NCI-H2227 (cell line): ENCODE measurements at regions not wholly inside any gene's neighbourhood (a gene's known extent, or its start where the extent isn't known, plus 50 kb on each side); places are given as distances from the start of the nearest gene placed in this dataset.
"Not testable (repeated sequence)": the region's sequence is repeated elsewhere in the genome, so short reads cannot be mapped to it uniquely, and the experiment has no call there.

Experiments used
- DNase-seq: peaks from one replicate; lab custom pipeline; 2025; ENCODE audit not compliant: unreplicated experiment; lab: John Stamatoyannopoulos, UW

DNA sequence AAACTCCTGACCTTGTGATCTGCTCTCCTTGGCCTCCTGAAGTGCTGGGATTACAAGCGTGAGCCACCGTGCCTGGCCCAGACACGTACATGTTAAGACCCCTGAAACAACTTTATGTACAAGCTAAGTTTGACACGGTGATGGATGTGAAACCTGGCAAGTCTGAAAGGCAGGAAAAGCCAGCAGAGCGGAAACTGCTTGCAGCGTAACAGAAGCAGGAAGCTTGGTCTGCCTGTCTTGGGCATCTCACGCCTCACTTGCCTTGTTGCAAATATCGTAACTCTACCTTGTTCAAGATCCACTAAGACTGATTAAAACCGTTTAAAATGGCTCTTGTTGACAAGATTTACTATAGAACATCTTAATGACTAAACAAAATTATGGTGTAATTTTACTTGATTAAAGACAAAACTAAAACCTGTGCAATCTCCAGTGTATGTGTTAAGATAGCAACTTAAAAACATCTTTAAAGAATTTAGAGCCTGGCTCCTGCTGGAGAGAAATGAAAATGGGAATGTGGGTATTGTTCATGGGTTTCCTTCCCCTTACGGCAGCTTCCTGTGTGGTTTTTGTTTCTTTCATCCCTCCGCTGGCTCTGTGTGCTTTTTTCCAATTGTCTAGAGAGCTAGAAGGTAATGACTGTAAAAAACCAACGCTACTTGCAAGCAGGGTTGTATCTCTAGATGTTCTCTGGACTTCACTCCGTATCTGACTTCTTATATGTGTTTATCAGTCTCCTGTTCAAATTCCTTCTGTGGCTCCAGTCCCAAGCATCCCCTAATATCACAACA lies 477.6 kb downstream of the XYLT1 start:
- DNase-seq: no peak

DNA sequence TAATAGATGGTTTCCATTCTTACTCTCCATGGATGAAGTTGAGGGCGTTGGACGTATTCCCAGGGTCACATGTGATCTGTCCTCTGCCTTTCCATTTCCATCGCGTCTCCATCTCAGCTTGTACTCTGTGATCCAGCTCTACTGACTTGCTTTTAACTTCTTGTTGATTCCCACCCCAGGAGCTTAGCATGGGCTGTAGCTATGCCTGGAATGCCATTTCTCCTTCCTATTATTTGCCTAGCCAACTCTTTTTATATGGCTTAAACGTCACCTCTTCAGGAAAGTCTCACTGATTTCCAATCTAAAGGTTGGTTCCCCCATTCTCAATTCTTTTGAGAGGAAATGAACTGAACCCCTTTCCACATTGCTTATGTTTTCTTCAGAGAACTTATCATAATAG lies 475.9 kb downstream of the XYLT1 start:
- DNase-seq: no peak

DNA sequence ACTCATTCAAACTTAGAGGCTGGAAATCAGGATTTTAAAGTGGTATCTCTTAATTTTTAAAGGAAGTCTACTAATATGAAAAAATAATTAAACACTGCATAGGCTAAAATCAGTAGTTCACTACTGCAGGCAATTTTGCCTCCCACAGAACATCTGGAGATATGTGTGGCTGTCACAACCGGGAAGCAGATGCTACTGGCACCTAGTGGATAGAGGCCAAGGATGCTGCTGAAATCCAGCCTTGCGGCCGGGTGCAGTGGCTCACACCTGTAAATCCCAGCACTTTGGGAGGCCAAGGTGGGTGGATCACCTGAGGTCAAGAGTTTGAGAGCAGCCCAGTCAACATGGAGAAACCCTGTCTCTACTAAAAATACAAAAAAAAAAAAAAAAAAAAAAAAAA lies 473.9 kb downstream of the XYLT1 start:
- DNase-seq: no peak

- peak; percentile 18 for DNase-seq
Measured at GRCh38 chr16:16997349-16997748, 473.4 kb downstream of the XYLT1 start.

DNA sequence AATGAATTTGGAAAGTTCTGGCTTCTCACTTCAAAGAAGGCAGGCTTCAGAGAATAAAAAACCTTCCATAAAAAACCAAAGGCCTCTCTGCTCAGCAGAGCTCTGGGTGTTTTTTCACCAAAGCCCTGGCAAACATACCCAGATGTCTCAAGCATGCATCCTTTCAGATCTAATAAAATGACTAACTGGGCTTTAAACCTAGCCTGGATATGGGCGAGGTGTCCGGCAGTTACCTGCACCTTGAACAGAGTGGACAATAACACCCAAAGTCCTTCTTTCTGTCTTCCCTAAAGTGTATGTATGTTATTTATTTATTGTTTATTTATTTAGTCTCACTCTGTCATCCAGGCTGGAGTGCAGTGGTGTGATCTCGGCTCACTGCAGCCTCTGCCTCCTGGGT lies 469.3 kb downstream of the XYLT1 start:
- DNase-seq: no peak

GRCh38 chr16:17002565-17002964 lies 468.2 kb downstream of the XYLT1 start:
- no peak for DNase-seq

- DNase-seq: not testable (repeated sequence)
Measured at GRCh38 chr16:17005963-17006362, 464.8 kb downstream of the XYLT1 start.

GRCh38 chr16:17011712-17012111 lies 459.0 kb downstream of the XYLT1 start:
- no peak for DNase-seq

DNA sequence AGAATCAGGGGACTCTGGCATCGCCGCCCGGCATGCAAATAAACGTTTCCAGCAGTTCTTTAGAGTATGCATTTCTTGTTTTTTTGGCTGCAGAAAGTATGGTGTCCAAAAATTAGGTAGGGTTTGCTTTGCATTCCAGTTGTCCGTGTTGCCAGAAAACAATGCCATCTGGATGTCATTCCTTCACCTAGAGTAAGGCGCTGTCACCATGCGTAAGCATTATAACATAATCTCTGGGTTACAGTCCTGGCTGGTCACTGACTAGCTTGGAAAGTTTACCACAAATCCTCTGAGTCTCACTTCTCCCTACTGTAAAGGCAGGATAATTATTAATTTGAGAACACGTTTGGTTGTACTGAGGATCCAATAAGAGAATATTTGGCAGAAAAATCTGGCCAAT lies 457.7 kb downstream of the XYLT1 start:
- no peak for DNase-seq

- DNase-seq: no peak
Measured at GRCh38 chr16:17014484-17015121, 456.2 kb downstream of the XYLT1 start.

GRCh38 chr16:17015702-17016101 lies 455.1 kb downstream of the XYLT1 start:
- no peak for DNase-seq

DNA sequence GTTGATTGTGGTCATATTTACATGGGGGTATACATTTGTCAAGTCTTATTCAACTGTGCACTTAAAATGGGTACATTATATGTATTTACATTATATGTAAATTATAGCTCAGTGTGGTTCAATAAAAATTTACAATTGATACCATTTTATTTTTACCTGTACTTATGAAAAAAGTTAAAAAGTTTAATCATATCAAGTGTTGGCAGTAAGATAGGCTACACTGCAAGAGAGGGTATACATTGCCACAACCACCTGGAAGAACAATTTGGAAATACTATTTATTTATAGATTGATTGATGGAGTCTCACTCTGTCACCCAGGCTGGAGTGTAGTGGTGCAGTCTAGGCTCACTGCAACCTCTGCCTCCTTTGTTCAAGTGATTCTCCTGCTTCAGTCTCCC lies 453.3 kb downstream of the XYLT1 start:
- DNase-seq: no peak

GRCh38 chr16:17018585-17018939 lies 452.2 kb downstream of the XYLT1 start:
- no peak for DNase-seq

DNA sequence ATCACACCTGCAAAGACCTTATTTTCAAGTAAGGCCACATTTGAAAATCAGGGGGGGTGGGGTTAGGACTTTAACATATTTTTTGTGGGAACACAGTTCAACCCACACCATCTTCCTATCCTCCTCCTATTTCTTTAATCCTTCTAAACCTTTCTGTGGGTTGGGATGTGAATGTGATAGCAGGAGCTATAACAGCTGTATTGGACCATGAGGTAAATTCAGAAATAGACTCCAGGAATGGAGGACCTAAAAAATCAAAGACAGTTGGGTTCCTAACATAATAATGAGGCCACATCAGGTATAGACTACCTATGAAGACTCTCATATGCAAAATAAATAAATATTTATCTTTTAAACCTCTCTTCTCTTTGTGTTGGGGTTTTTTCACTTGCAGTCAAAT lies 451.4 kb downstream of the XYLT1 start:
- DNase-seq: no peak

DNA sequence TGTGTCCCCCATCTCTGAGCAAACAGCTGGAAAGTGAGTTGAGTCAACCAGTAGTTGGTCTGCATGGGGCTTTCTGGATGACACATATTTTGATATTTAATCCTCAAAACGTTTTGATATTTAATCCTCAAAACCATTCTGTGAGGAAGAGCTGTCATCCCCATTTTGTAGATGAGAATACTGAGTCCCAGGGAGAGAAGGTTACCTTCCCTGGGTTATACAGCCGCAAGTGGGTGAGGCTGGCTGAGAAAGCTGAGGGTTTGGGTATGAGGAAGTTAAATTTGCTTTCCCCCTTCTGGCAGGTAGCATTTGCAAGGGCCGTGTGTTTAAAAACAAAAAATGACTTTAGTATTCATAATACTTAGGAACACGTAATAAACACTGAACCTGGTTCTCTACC lies 447.2 kb downstream of the XYLT1 start:
- DNase-seq: no peak

DNA sequence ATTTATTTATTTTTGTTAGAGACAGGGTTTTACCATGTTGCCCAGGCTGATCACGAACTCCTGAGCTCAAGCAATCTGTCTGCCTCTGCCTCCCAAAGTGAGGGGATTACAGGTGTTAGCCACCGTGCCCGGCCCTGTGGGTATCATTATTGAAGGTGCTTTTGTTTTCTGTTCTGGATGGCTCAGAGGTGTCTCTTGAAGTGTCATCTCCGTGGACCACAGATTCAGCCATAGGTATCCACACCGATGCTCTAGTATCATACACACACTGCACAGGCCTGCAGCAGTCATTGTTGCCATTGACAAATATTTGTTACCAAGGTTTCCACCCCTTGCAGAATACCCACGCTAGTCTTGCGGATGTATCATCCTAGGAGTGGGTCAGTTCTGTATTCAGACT lies 446.2 kb downstream of the XYLT1 start:
- DNase-seq: no peak

DNA sequence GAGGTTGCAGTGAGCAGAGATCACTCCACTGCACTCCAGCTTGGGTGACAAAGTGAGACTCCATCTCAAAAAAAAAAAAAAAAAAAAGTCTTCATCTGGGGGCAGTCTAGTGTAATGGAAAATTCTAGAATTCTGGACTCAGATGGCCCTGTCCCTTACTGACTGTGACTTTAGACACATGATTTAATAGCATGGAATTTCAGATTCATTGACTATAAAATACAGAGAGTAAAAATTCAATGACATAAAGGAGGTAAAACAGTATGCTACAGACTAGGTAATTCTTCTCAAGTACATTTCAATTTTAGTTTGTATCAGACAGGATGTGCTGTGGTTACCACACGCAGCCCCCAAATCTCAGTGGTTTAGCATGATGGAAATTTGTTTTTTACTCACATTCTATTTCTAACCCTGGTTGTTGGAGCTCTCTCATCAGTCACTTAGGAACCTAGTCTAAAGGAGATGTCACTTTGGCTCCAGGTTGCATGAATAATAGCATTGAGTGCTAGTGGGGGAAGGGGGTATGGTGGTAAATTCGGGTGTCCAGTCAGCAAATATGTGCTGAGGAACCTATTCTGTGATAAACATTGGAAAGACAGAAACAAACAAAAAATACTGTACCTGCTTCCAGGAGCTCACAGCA lies 444.0 kb downstream of the XYLT1 start:
- no peak for DNase-seq

- no peak for DNase-seq
Measured at GRCh38 chr16:17027488-17028129, 443.2 kb downstream of the XYLT1 start.

DNA sequence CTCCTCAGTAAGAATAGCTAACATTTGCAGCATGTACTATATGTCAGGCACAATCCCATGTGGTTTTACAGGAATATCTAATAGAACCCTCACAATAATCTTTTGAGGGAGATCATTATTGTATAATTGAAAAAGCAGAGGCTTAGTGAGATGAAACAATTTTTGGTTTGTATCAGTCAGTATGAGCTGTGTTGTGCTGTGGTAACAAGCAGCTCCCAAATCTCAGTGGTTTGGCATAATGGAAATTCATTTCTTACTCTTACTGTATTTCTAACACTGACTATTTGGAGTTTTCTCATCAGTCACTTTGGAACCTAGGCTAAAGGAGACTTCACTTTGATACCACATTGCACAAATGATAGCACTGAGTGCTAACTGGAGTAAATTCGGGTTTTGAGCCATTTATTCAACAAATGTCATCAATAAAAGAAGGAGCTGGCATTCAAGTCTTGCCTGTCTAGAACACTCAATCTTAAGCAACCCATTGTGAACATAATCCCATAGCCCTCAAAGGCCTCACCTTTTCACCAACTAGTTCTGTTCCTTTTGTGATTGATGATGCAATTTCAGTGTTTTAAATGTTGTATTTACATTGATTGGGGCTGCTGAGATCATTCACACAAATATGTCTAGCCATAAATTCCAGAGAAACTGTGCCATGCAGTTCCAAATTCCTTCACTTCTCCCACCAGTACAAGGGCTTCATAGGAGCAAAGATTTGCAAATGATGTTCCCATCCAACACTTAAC lies 441.0 kb downstream of the XYLT1 start:
- no peak for DNase-seq

GRCh38 chr16:17031484-17032268 lies 439.1 kb downstream of the XYLT1 start:
- DNase-seq: no peak
